Umbilical cord (tissue), 1 donor: ENCODE measurements at regions not wholly inside any gene's neighbourhood (a gene's known extent, or its start where the extent isn't known, plus 50 kb on each side); places are given as distances from the start of the nearest gene placed in this dataset.
"Not testable (repeated sequence)": the region's sequence is repeated elsewhere in the genome, so short reads cannot be mapped to it uniquely, and the experiment has no call there.

Experiments
- DNase-seq: peaks from one replicate; pipeline ENCODE4 v3.0.0-alpha.2; 2015; ENCODE audit warnings: low spot score

DNA sequence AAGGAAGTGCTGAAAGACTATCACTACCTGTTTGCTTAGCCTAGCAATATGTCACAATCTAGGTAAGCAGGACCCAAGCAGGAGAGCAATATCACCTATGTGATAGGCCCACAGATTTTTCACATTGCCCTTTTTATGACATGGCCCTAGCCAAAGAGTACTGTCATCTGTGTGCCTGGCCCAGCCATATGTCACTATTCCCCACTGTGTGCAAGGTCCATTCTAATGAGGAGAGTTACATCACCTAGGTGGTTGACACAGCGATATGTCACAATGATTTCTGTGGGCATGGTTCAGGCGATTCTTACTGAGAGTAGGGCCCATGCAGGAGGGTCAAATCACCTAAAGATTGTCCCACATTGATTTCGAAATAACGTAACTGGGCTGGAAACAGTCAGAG lies 967.7 kb upstream of the AMELY start:
- DNase-seq, result no peak

DNA sequence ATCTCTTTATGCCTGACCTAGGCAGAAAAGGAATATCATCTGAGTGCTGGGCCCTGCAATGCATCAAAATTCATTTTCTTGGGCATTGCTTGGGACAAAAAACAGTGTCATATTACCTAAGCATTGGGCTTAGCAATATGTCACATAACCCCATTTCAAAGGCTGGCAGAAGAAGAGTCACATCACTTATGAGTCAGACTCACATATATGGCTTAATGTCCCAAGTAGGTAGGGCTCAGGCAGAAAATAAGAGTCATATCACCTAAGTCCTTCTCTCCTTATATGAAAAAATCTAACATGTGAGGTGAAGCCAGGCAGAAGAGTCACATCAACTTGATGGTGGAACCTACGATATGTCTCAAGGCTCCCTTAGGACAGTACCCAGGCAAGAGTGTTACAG lies 967.2 kb upstream of the AMELY start:
- no peak for DNase-seq

DNA sequence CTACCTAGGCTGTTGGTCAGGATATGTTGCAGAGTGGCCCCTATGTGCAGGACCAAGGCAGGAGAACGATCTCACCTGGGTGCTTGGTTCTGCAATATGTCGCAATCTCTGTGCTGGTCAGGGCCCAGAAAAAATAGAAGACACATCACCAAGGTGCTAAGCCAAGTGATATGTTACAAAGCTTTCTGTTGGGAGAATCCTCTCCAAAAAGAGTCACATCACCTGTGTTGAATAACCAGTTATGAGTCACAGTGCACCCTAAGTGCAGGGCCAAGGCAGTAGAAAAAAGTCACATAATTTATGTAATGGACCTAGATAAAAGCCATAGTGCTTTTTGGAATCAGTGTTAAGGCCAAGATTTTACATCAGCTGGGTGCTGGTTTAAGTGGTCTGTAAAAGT lies 965.9 kb upstream of the AMELY start:
- DNase-seq, result no peak

- DNase-seq, result peak; percentile 29
Measured at GRCh38 chrY:7874080-7874479, 962.5 kb upstream of the AMELY start.

- DNase-seq, result no peak
Measured at GRCh38 chrY:7871304-7871932, 959.9 kb upstream of the AMELY start.

GRCh38 chrY:7866976-7867375 lies 955.4 kb upstream of the AMELY start:
- DNase-seq, result no peak

DNA sequence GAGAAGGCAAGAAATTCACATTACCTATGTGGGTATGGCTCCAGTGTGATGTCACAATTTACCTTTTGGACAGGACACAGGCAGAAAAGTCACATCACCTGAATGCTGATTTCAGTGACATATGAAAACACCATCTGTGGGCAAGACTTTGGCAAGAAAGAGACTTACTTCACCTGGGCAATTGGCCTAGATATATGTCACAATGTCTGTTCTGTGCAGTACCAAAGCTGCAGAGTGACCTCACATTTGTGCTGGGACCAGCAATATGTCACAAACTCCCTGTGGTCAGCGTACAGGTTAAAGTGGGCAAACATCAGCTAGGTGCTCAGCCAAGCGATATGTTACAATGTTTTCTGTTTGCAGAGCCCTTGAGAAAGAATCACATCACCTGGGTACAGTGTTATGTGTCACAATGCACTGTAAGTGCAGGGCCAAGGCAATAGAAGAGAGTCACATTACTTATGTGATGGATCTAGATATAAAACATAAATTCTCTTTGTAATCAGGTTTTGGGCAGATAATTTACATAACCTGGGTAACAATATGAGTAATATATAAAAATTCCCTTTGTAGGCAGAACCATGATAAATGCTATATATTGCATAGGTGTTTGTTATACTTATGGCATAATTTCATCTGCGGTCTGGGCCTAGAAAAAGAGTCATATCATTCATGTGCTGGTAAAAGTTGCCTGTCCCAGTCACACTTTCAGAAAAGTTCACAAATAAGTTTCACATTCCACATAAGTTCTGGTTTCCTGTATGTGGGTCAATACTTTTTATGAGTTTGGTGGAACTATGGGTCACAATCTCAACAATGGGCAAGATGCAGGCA lies 949.4 kb upstream of the AMELY start:
- DNase-seq, result no peak

DNA sequence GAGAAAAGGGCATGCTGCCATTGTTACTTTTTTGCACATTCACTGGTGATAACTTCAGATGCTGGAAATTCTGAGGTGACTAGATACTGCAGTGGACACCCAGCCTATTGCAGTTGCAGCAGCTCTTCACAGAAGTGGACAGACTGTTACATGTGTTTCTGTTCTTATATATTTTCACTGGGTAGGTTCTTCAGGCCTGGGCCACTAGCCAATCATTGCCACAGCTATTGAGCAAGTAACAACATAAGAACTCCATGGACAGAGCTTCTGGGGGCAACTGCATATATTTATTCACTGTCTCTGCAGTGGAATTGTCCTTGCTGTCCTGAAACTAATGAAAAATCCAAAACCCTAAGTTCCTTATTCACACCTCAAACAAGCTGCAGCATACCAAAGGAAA lies 938.6 kb upstream of the AMELY start:
- DNase-seq, result no peak

DNA sequence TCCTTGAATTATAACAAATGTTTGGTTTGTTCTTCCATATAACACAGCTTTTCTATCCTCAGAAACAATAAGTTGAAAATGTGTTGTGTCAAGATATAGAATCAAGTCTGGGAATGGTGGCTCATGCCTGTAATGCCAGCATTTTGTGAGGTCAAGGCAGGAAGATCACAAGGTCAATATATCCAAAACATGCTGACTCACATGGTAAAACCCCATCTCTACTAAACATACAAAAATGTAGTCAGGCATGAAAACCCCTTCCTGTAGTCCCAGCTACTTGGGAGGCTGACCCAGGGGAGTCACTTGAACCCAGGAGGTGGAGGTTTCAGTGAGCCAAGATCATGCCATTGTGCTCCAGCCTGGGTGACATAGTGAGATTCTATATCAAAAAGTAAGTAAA lies 934.2 kb upstream of the AMELY start:
- DNase-seq, result no peak

GRCh38 chrY:7837046-7837445 lies 925.5 kb upstream of the AMELY start:
- no peak for DNase-seq

- peak; percentile 33 for DNase-seq
Measured at GRCh38 chrY:7836366-7836765, 924.8 kb upstream of the AMELY start.

- DNase-seq, result no peak
Measured at GRCh38 chrY:7835416-7835815, 923.9 kb upstream of the AMELY start.

DNA sequence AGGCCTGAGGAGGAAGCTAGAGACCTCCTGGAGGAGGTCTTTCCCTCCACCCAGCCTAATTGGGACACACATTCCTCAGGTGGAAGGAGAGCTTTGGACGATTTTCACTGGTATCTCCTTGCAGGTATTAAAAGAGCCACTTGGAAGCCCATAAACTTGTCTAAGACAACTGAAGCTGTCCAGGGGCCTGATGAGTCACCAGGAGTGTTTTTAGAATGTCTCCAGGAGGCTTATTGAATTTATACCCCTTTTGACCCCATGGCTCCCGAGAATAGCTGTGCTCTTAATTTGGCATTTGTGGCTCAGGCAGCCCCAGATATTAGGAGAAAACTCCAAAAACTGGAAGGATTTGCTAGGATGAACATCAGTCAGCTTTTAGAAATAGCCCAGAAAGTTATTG lies 922.7 kb upstream of the AMELY start:
- DNase-seq, result peak; percentile 81

DNA sequence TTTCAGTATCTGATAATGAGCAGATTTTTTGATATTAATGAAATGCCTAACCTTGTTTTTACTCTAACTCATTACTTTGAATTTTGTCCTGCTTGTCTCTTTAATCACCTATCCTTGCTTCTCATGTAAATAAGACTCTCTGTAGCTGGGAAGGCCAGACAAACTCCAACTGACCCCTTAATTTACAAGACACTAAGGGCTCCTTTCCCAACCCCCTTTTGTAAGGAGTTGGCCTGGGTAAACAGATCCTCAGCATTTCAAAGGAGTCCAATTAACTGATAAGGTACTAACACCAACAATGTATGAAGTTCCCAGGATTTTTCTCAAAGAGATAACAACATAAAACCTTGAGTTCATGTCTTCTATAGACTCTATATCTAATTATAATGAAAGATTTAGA lies 919.3 kb upstream of the AMELY start:
- DNase-seq, result not testable (repeated sequence)

GRCh38 chrY:7826533-7826932 lies 915.0 kb upstream of the AMELY start:
- DNase-seq, result no peak

- DNase-seq, result no peak
Measured at GRCh38 chrY:7825874-7826273, 914.3 kb upstream of the AMELY start.

- DNase-seq, result no peak
Measured at GRCh38 chrY:7821295-7822035, 909.9 kb upstream of the AMELY start.

- peak; percentile 10 for DNase-seq
Measured at GRCh38 chrY:7818924-7819323, 907.4 kb upstream of the AMELY start.

GRCh38 chrY:7816567-7816966 lies 905.0 kb upstream of the AMELY start:
- no peak for DNase-seq

- DNase-seq, result no peak
Measured at GRCh38 chrY:7815921-7816320, 904.4 kb upstream of the AMELY start.

DNA sequence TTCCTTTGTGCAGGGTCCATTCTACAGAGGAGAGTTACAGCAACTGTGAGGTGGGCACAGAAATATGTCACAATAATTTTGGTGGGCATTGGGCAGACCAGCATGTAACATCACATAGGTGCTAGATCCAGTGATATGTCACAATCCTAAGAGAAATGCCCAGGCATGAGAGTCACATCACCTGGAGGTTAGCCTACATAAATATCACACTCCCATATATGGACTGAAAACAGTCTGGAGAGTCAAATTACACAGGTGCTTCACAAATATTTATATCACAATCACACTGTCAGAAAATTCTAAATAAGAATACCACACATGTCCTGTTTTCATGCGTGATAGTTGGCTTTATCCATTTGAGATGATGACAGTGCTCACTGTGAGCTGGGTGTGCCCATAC lies 903.7 kb upstream of the AMELY start:
- no peak for DNase-seq

DNA sequence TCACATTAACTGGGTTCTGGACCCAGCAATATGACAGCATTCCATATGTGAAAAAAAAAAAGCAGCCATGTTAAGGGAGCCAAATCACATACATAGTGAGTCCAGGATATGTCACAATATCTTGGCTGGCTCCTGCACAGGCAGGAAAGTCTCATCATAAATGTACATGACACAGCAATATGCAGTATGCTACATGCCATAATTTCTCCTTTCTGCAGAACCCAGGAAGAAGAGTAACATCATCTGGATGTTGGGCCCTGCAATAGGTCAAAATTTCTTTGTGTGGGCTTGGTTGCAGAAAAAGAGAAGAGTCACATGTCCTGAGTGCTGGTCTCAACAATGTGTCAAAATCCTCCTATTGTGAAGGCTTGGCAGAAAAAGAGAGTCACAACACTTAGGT lies 902.8 kb upstream of the AMELY start:
- DNase-seq, result no peak

- no peak for DNase-seq
Measured at GRCh38 chrY:7810359-7810758, 898.8 kb upstream of the AMELY start.
